ENCODE measurements at regions not wholly inside any gene's neighbourhood (a gene's known extent, or its start where the extent isn't known, plus 50 kb on each side); places are given as distances from the start of the nearest gene placed in this dataset.

GRCh38 chr13:26477681-26478080 is 79.8 kb upstream of the WASF3 start:
- TF ChIP-seq SIN3A (IDR thresholded peaks at IDR 0.05; ENCODE audit: low read depth) (no peak), SRF (IDR thresholded peaks at IDR 0.05; ENCODE audit: low read depth) (no peak), EZH2 (IDR thresholded peaks at IDR 0.05) (no peak), FOSL1 (IDR thresholded peaks at IDR 0.05; ENCODE audit: low read depth) (no peak), SP1 (IDR thresholded peaks at IDR 0.05; ENCODE audit: low read depth) (no peak), ELF1 (IDR thresholded peaks at IDR 0.05; ENCODE audit: borderline replicate concordance, low read depth) (no peak), ATF3 (IDR thresholded peaks at IDR 0.05) (no peak), POLR2A (IDR thresholded peaks at IDR 0.05; ENCODE audit: borderline replicate concordance, extremely low read depth, insufficient read depth, insufficient read length) (no peak), ZFX (IDR thresholded peaks at IDR 0.05) (no peak), REST (IDR thresholded peaks at IDR 0.05; ENCODE audit: low read depth) (no peak), CBX3 (IDR thresholded peaks at IDR 0.05; ENCODE audit: low read depth) (no peak), JUND (IDR thresholded peaks at IDR 0.05) (no peak), TCF7L2 (IDR thresholded peaks at IDR 0.05; ENCODE audit: borderline replicate concordance, extremely low read depth, insufficient read depth, insufficient read length) (no peak), MAX (IDR thresholded peaks at IDR 0.05) (no peak), CEBPB (IDR thresholded peaks at IDR 0.05; ENCODE audit: low read depth) (no peak), EGR1 (IDR thresholded peaks at IDR 0.05; ENCODE audit: low read depth) (no peak), YY1 (IDR thresholded peaks at IDR 0.05; ENCODE audit: extremely low read depth, insufficient replicate concordance, low read depth, low read length) (no peak)
- BruUV-seq (replicated peaks) = no TSS peak
- Histone ChIP-seq H4K20me1 (ENCODE audit: insufficient read depth) (no peaks in the 10 kb centered on the region), H3K36me3 (ENCODE audit: control insufficient read depth in 1 of 2, insufficient read depth in 2 of 2, low read length in 2 of 2) (no peaks in the 10 kb centered on the region), H3K4me2 (ENCODE audit: low read length) (no peak overlapping the region), H3K4me1 (ENCODE audit: control insufficient read depth in 1 of 2, insufficient read depth in 2 of 2, low read length in 2 of 2) (peaks cover 0 to 9% of the 10 kb centered on the region in 2 experiments; a peak in 3 of 4 replicates), H3K27me3 (ENCODE audit: insufficient read depth, low read length) (no peaks in the 10 kb centered on the region), H3K9me2 (ENCODE audit: insufficient read depth) (no peaks in the 10 kb centered on the region), H2AFZ (ENCODE audit: low read depth, low read length, poor library complexity, severe bottlenecking) (no peak overlapping the region), H3K4me3 (replicated peaks in 1 of 2; ENCODE audit: low read depth in 1 of 2, low read length in 2 of 2) (no peak overlapping the region), H3K9me3 (ENCODE audit: control insufficient read depth in 1 of 2, insufficient read depth in 1 of 2, low read depth in 1 of 2, low read length in 2 of 2) (no peaks in the 10 kb centered on the region), H3K27ac (ENCODE audit: low read depth, low read length) (no peak overlapping the region), H3K79me2 (ENCODE audit: insufficient read depth, low read length) (no peaks in the 10 kb centered on the region), H3K9ac (ENCODE audit: low read length) (no peak overlapping the region)
- DNase-seq (ENCODE audit: low read depth, low spot score) (no peak), ATAC-seq (no peak)
- intact Hi-C loops (cut with micrococcal nuclease) = no loop called here
- ChIA-PET RAD21 (ENCODE audit: low non-redundant PET in 1 of 2, low total read pairs in 2 of 2, uncharacterized antibody in 2 of 2, unreplicated experiment in 2 of 2) (no interaction called here), POLR2A (no interaction called here), CTCF (no interaction called here)
